IMR-90 (cell line): ENCODE measurements at regions not wholly inside any gene's neighbourhood (a gene's known extent, or its start where the extent isn't known, plus 50 kb on each side); places are given as distances from the start of the nearest gene placed in this dataset.

Experiments
- ATAC-seq: fragments of 200-7000 bp; cut with Tn5 transposase; 2 replicates; pipeline ENCODE4 v1.9.1; 2020; ENCODE audit warnings: low read depth, mild to moderate bottlenecking, moderate library complexity
- BruUV-seq: library from RNA; stranded (reverse); fragments of 400-500 nt; replicated peaks from 2 replicates; lab custom pipeline; 2021; lab: Mats Ljungman, UMichigan
- CTCF ChIA-PET: fragments of 300-600 bp; formaldehyde crosslinking; extraction: SDS; loops from one replicate; lab custom pipeline; 2021; ENCODE audit warnings: antibody characterized with exemption; lab: Yijun Ruan, JAX
- POLR2A ChIA-PET: fragments of 300-600 bp; sonication (Branson Sonifier 250); formaldehyde crosslinking; loops from one replicate; lab custom pipeline; 2022; ENCODE audit warnings: antibody characterized with exemption; ENCODE audit not compliant: unreplicated experiment; lab: Charles Lee
- DNase-seq: peaks from one replicate; pipeline ENCODE4 v3.0.0; 2013
- H2AFZ ChIP-seq: replicated peaks from 2 replicates; pipeline ENCODE3; 2013; ENCODE audit warnings: low read length, mild to moderate bottlenecking; ENCODE audit not compliant: poor library complexity
- H2AK5ac ChIP-seq: 2 replicates; pipeline ENCODE4 v1.6.1; 2013; ENCODE audit warnings: low read depth, low read length, inconsistent platforms
- H2AK9ac ChIP-seq: replicated peaks from 2 replicates; pipeline ENCODE3; 2013; ENCODE audit warnings: mild to moderate bottlenecking, low read depth, low read length, moderate library complexity; ENCODE audit not compliant: poor library complexity
- H2BK120ac ChIP-seq: 2 replicates; pipeline ENCODE4 v1.6.1; 2013; ENCODE audit warnings: low read depth, low read length, inconsistent platforms
- H2BK15ac ChIP-seq: 3 replicates; pipeline ENCODE4 v1.6.1; 2013; ENCODE audit warnings: low read depth, low read length, inconsistent platforms
- H2BK20ac ChIP-seq: 2 replicates; pipeline ENCODE4 v1.6.1; 2013; ENCODE audit warnings: low read depth, mild to moderate bottlenecking, inconsistent platforms, low read length, moderate library complexity
- H2BK5ac ChIP-seq: 2 replicates; pipeline ENCODE4 v1.6.1; 2013; ENCODE audit warnings: mild to moderate bottlenecking, low read depth, low read length, inconsistent platforms; ENCODE audit not compliant: poor library complexity, severe bottlenecking
- H3K14ac ChIP-seq: replicated peaks from 2 replicates; pipeline ENCODE4 v1.6.1; 2013; ENCODE audit warnings: low read depth, low read length, inconsistent platforms
- H3K18ac ChIP-seq: 2 replicates; pipeline ENCODE4 v1.6.1; 2013; ENCODE audit warnings: low read depth, low read length, control low read depth
- H3K23ac ChIP-seq: 2 replicates; pipeline ENCODE4 v1.6.1; 2013; ENCODE audit warnings: low read depth, low read length, inconsistent platforms
- H3K27ac ChIP-seq: 2 replicates; pipeline ENCODE4 v1.5.1; 2013; ENCODE audit warnings: mild to moderate bottlenecking, control low read depth, low read length; ENCODE audit not compliant: insufficient read depth
- H3K27me3 ChIP-seq: 2 replicates; pipeline ENCODE4 v1.6.1; 2013; ENCODE audit warnings: low read length; ENCODE audit not compliant: control insufficient read depth, insufficient read depth
- H3K36me3 ChIP-seq: 2 replicates; pipeline ENCODE4 v1.6.1; 2013; ENCODE audit warnings: low read length, mixed read lengths; ENCODE audit not compliant: control insufficient read depth, insufficient read depth
- H3K4ac ChIP-seq: 2 replicates; pipeline ENCODE4 v1.6.1; 2013; ENCODE audit warnings: low read depth, low read length, inconsistent platforms
- H3K4me1 ChIP-seq: 2 replicates; pipeline ENCODE4 v1.6.1; 2013; ENCODE audit warnings: low read length, mixed read lengths; ENCODE audit not compliant: control insufficient read depth, insufficient read depth
- H3K4me2 ChIP-seq: 2 replicates; pipeline ENCODE4 v1.6.1; 2013; ENCODE audit warnings: low read depth, mild to moderate bottlenecking, control low read depth, low read length, moderate library complexity
- H3K4me3 ChIP-seq: 2 replicates; pipeline ENCODE4 v1.5.1; 2013; ENCODE audit warnings: low read depth, mild to moderate bottlenecking, control low read depth, low read length, moderate library complexity; ENCODE audit not compliant: insufficient read depth
- H3K56ac ChIP-seq: 2 replicates; pipeline ENCODE4 v1.6.1; 2013; ENCODE audit warnings: low read length, inconsistent platforms; ENCODE audit not compliant: insufficient read depth; ENCODE audit errors: extremely low read depth
- H3K79me1 ChIP-seq, 2 experiments: 2 replicates each; pipeline ENCODE4 v1.6.1; 2013; ENCODE audit warnings: low read length in 2 of 2, inconsistent platforms in 1 of 2, low read depth in 1 of 2
- H3K9ac ChIP-seq: 2 replicates; pipeline ENCODE4 v1.6.1; 2013; ENCODE audit warnings: low read depth, low read length, control low read depth
- H3K9me1 ChIP-seq: 2 replicates; pipeline ENCODE4 v1.6.1; 2013; ENCODE audit warnings: low read length, inconsistent platforms; ENCODE audit not compliant: insufficient read depth
- H3K9me3 ChIP-seq: 2 replicates; pipeline ENCODE4 v1.6.1; 2013; ENCODE audit warnings: low read length; ENCODE audit not compliant: control insufficient read depth, insufficient read depth
- H4K20me1 ChIP-seq: 2 replicates; pipeline ENCODE4 v1.6.1; 2013; ENCODE audit warnings: low read length, inconsistent platforms; ENCODE audit not compliant: insufficient read depth
- H4K5ac ChIP-seq: 2 replicates; pipeline ENCODE4 v1.6.1; 2013; ENCODE audit warnings: mild to moderate bottlenecking, low read depth, low read length, control low read depth
- H4K8ac ChIP-seq, 2 experiments: 2 replicates each; pipeline ENCODE4 v1.6.1; 2013; ENCODE audit warnings: low read depth in 2 of 2, low read length in 2 of 2, control low read depth in 1 of 2, inconsistent platforms in 1 of 2
- H4K91ac ChIP-seq: 2 replicates; pipeline ENCODE4 v1.6.1; 2013; ENCODE audit warnings: low read depth, low read length, inconsistent platforms; ENCODE audit not compliant: insufficient read depth
- BHLHE40 ChIP-seq: fragments of 150-350 bp; IDR thresholded peaks from 2 replicates; pipeline ENCODE4 v1.6.1; 2016; ENCODE audit warnings: mild to moderate bottlenecking, low read depth, low read length
- CHD1 ChIP-seq: IDR thresholded peaks from 2 replicates; pipeline ENCODE4 v1.6.1; 2012; ENCODE audit warnings: low read depth, low read length, improper control_type of control experiment
- ELK1 ChIP-seq: fragments of 150-350 bp; IDR thresholded peaks from 2 replicates; pipeline ENCODE4 v1.6.1; 2016; ENCODE audit warnings: low read depth, mild to moderate bottlenecking, low read length, moderate library complexity, borderline replicate concordance
- MAFK ChIP-seq: IDR thresholded peaks from 2 replicates; pipeline ENCODE4 v1.6.1; 2012; ENCODE audit warnings: low read depth, low read length, improper control_type of control experiment
- MAZ ChIP-seq: IDR thresholded peaks from 2 replicates; pipeline ENCODE4 v1.6.1; 2012; ENCODE audit warnings: low read depth, mild to moderate bottlenecking, low read length, improper control_type of control experiment, moderate library complexity, borderline replicate concordance
- NFE2L2 ChIP-seq: fragments of 150-350 bp; IDR thresholded peaks from 2 replicates; pipeline ENCODE4 v1.6.1; 2016; ENCODE audit warnings: low read depth, mild to moderate bottlenecking, low read length
- POLR2A ChIP-seq: IDR thresholded peaks from 2 replicates; pipeline ENCODE4 v1.6.1; 2012; ENCODE audit warnings: mild to moderate bottlenecking, low read depth, low read length
- RCOR1 ChIP-seq: IDR thresholded peaks from 2 replicates; pipeline ENCODE4 v1.6.1; 2012; ENCODE audit warnings: mild to moderate bottlenecking, low read length, improper control_type of control experiment; ENCODE audit not compliant: insufficient replicate concordance
- USF2 ChIP-seq: fragments of 150-350 bp; IDR thresholded peaks from 2 replicates; pipeline ENCODE4 v1.6.1; 2017; ENCODE audit warnings: mild to moderate bottlenecking, antibody characterized with exemption, low read length, low read depth
- WGBS, 2 experiments: methylation state at CpG; one replicate each; pipeline versions ENCODE4 v1.1.5 to v1.1.7; 2013; ENCODE audit warnings: missing lambda C conversion rate in 2 of 2; ENCODE audit not compliant: insufficient read length in 1 of 2; ENCODE audit errors: extremely low coverage in 2 of 2; 5-methylcytosine and 5-hydroxymethylcytosine counted together
- dilution Hi-C: fragments of 300-500 bp; cut with HindIII; formaldehyde crosslinking; loops from one replicate; pipeline ENCODE4 v1.14.3; 2018; ENCODE audit warnings: low sequenced_read_pairs; ENCODE audit not compliant: unreplicated experiment
- in situ Hi-C: fragments of 300-500 bp; cut with MboI; formaldehyde crosslinking; loops from 3 replicates; pipeline ENCODE4 v1.14.3; 2019; ENCODE audit warnings: low sequenced_read_pairs, inconsistent platforms, mixed read lengths
- intact Hi-C: fragments of 100-400 bp; cut with micrococcal nuclease; formaldehyde crosslinking; loops from 2 replicates; pipeline ENCODE4 v1.10.0; 2022

GRCh38 chr13:37211487-37211886, 106.0 kb upstream of the CSNK1A1L start:
- in situ Hi-C loops (no loop called here), dilution Hi-C loops (no loop called here)
- WGBS, 2 experiments = 80% methylated on average over 1 of the region's 7 CpGs; no CpG with 5 or more reads in 1 of the 2 experiments

More at GRCh38 chr13:37211487-37211886, 106.0 kb upstream of the CSNK1A1L start:
- Histone ChIP-seq H3K4me2 (no peak overlapping the region), H2BK15ac (no peak overlapping the region), H4K20me1 (no peaks in the 10 kb centered on the region), H3K27me3 (no peaks in the 10 kb centered on the region), H3K27ac (no peak overlapping the region), H3K18ac (no peak overlapping the region), H3K14ac (no peak overlapping the region), H2BK20ac (no peak overlapping the region), H3K9me1 (no peaks in the 10 kb centered on the region), H3K4me1 (0 out of 2 replicates have a peak, but pooled peaks cover 2% of the 10 kb centered on the region), H3K4me3 (no peak overlapping the region), H2AK9ac (no peak overlapping the region), H3K4ac (no peak overlapping the region), H4K91ac (no peak overlapping the region), H2AK5ac (no peak overlapping the region), H3K23ac (no peak overlapping the region), H4K8ac (no peak overlapping the region), H3K9me3 (no peaks in the 10 kb centered on the region), H2AFZ (no peak overlapping the region), H3K79me1 (no peaks in the 10 kb centered on the region), H3K9ac (no peak overlapping the region), H4K5ac (no peak overlapping the region), H2BK5ac (no peak overlapping the region), H3K36me3 (no peaks in the 10 kb centered on the region), H3K56ac (no peak overlapping the region), H2BK120ac (no peak overlapping the region)
- TF ChIP-seq NFE2L2 = no peak
- TF ChIP-seq MAZ = no peak
- no peak for TF ChIP-seq MAFK
- TF ChIP-seq BHLHE40 = no peak
- TF ChIP-seq RCOR1 = no peak
- no peak for TF ChIP-seq CHD1
- no peak for TF ChIP-seq USF2
- TF ChIP-seq POLR2A = no peak
- no peak for TF ChIP-seq ELK1
- ATAC-seq (no peak), DNase-seq (no peak)
- CTCF ChIA-PET = no interaction called here
- intact Hi-C loops = no loop called here
- no TSS peak for BruUV-seq
- POLR2A ChIA-PET = no interaction called here
